GM18499 (cell line): ENCODE measurements at regions not wholly inside any gene's neighbourhood (a gene's known extent, or its start where the extent isn't known, plus 50 kb on each side); places are given as distances from the start of the nearest gene placed in this dataset.

Experiments
- ATAC-seq: cut with Tn5 transposase; IDR thresholded peaks from one replicate; pipeline ENCODE4 v1.9.1; 2021; ENCODE audit warnings: moderate number of reproducible peaks; ENCODE audit not compliant: insufficient read depth, unreplicated experiment

DNA sequence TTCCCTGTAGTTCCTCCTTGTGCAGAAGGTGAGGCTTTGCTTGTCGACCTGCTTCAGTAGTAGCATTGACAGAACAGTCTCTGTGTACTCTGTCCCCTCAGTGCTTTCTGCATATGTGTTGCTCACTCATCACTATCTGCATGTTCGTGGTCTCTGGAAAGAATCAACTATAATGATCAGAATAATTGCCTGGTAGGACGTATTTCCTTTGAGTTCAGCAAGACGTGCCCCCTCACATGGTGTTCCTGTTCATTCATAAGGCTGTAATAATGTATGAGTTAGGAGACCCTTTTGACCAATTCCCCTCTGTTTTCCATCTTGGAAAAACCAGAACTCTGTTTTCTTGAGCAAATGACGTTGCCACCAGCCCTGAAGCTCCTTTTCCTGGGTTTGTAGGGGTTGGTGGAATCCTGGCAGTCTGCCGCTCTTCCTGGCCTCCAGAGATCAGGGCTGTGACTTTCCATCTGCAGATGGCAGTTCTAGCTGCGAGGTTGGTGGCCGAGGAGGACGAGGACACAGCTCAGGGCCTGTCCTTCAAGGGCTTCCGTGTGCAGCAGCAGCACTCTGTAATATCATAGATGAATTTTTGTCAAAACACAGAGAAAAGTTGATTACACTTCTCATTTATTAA is 61.9 kb downstream of the EXOSC2 start:
- no peak for ATAC-seq

DNA sequence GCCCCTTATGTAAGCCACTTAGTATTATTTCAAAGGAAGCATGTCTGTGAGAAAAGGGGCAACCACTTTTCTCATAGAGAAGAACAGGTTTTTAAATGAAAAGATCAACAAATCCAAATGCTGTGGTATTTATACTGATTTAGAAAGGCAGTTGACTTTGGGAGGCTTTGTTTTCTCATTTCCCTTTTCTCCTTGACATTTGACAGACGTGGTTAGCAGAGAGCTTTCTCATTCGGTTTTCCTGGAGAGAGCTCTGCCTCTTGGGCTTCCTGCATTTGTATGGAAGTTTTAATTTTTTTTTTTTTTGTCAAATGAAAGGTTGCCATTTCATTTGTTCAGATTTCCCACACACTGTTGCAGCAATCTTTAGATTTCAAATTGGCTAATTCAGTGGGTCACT is 62.5 kb downstream of the EXOSC2 start:
- no peak for ATAC-seq

DNA sequence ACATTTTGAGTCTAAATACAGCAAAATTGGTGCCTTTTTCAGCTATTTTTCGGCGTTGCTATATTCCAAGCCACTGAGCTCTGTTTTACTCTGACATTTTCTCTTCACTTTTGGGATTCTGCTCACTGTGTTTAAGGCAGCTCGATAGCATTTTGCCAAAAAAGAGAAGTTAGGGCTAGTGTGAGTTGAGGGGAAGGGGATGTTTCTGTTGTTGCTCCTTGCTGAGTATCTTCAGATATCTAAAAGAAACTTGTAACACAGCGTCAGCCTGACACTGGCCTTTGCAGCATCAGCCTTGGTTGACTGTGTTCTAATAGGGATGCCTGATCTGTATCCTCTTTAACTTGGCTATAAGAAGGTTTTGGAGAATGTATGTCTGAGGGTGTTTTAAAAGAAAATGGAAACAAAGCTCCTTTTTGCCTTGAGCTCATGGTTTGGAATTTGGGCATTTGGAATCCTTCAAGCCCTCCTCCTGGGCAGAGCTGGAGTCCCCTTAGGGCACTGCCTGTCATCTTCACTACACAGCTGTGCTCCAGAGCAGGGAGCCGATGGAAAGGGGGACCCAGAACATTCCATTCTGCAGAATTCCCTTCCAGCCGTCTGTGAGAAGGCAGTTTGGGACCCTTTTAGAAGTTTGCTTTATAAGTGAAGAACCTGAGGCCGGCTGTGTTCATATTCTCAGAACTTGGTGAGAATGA is 63.0 kb downstream of the EXOSC2 start:
- no peak for ATAC-seq

DNA sequence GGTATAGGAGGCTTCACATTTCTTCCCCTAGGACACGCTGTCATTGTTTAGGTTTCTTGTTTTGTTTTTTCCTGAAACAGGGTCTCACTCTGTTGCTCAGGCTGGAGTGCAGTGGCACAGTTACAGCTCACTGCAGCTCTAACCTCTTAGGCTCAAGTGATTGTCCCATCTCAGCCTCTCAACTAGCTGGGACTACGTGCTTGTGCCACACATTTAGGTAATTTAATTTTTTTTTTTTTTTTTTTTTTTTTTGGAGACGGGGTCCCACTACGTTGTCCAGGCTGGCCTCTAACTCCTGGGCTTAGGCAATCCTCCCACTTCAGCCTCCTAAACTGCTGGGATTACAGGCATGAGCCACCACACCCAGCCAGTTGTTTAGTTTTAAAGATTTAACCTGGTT is 66.2 kb downstream of the EXOSC2 start:
- no peak for ATAC-seq

DNA sequence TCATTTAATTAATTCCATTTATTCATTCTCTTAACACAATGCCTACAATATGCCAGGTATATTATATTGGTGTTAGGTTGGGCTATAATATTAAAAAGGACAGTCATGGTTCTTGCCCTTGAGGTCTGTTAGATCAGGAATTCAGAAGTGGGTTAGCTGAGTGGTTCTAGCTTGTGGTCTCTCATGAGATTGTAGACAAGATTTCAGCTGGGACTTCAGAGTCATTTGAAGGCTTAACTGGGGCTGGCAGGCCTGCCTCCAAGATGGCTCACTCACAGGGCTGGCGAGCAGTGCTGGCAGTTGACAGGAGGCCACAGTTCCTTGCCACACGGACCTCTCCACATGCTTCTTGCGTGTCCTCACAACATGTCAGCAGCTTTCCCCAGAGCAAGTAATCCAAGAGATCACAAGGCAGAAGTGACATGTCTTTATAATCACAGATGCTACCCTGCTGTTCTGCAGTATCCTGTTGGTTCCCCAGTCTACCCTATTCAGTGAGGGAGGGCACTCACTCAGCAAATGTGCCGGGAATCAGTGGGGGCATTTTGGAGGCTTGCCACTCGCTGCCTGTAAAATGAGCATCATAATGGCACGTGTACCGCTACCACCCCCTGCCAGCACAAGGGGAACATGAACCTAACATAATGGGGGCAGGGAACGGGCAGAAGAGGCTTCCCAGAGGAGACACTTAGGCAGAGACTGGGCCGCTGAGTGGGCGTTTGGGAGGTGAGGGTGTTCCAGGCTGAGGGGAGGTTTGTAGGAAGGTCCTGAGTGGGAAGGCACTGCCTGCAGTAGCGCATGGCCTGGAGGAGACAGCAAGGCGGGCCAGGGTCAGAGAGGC is 70.0 kb downstream of the EXOSC2 start:
- ATAC-seq, result no peak

- peak; percentile 56 for ATAC-seq
Measured at GRCh38 chr9:130765137-130766020, 69.7 kb upstream of the ABL1 start.

GRCh38 chr9:130766021-130766926 is 68.8 kb upstream of the ABL1 start:
- ATAC-seq, result no peak

GRCh38 chr9:130766927-130767307 is 68.1 kb upstream of the ABL1 start:
- no peak for ATAC-seq

DNA sequence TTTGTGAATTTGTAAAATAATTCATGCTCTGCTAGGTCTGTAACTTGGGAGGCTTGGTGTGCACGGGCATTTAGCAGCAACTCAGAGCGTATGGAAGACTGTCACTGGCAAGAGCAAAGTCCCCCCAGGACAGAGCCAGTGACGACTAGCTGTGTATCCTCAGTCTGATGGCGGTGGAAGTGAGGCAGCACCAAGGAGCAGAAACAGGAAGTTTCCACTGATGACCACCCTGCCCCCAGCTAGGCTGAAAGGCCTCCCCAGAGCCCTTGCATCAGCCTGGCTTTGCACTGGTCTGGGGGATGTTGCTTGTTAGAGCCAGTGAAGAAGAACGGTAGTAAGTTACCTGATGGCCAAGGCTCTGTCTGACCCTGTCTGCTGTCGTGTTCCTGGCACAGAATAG is 66.8 kb upstream of the ABL1 start:
- no peak for ATAC-seq

- no peak for ATAC-seq
Measured at GRCh38 chr9:130768891-130769403, 66.1 kb upstream of the ABL1 start.

DNA sequence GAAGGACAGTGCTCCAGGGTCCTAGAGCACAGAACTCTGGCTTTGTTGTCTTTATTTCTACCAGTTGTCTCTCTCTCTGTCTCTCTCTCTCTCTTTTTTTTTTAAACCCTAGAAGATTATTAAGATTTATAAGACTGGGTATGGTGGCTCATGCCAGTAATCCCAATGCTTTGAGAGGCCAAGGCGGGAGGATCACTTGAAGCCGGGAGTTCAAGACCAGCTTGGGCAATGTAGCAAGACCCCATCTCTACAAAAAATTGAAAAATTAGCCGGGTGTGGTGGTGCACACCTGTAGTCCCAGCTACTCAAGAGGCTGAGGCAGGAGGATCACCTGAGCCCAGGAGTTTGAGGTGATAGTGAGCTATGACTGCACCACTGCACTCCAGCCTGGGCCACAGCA is 65.0 kb upstream of the ABL1 start:
- ATAC-seq, result no peak

GRCh38 chr9:130770679-130771442 is 64.2 kb upstream of the ABL1 start:
- no peak for ATAC-seq

DNA sequence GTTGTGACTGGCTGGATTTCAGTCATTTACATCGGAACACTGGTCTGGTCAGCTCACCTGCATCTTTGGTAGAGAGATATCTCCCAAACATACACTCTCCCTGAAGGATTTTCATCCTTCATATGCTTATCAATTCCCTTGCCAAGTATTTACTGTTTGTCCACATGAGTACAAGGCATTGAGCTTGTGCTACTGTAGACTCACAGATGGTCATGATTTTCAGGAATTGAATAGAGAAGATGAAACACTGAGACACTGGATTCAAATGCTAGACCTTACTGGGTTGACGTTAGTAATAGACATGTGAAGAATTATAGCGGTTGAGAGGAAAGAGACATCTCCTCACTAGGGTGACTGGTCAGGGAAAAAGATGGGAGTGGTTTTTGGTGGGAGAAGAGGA is 62.9 kb upstream of the ABL1 start:
- ATAC-seq, result no peak

- ATAC-seq, result no peak
Measured at GRCh38 chr9:130774183-130774582, 60.9 kb upstream of the ABL1 start.

- no peak for ATAC-seq
Measured at GRCh38 chr9:130775336-130775991, 59.6 kb upstream of the ABL1 start.

GRCh38 chr9:130779153-130779855 is 55.8 kb upstream of the ABL1 start:
- ATAC-seq, result no peak

- ATAC-seq, result no peak
Measured at GRCh38 chr9:130780415-130780814, 54.6 kb upstream of the ABL1 start.
